ENCODE measurements at regions not wholly inside any gene's neighbourhood (a gene's known extent, or its start where the extent isn't known, plus 50 kb on each side); places are given as distances from the start of the nearest gene placed in this dataset.

DNA sequence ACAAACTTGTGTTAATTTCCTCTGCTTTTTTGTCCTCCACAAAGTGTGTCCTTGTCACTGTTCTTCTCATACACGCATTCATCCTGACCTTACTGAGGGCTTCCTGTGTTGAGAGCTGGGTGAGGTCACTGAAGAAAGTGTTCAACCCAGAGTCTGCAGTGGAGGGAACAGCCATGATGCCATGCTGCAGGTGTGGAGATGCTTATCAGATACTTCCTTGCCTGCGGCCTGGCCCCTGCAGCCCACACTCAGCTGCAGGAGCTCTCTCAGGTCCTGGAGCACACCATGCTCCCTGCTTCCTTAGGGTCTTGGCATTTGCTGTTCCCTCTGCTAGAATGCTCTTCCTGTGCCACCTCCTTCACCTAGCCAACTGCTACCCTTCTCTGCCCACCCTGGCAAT, 108.1 kb upstream of the SPRY4 start:
- Histone ChIP-seq H3K27ac (ENCODE audit: low read depth in 1 of 3, low read length in 2 of 3) (peak overlapping the region in 1 of 3 donors; percentile 79), H3K36me3 (ENCODE audit: control insufficient read depth in 3 of 3, insufficient read depth in 2 of 3, low read depth in 1 of 3, low read length in 3 of 3) (no peaks in the 10 kb centered on the region), H3K4me1 (ENCODE audit: control insufficient read depth in 3 of 3, insufficient read depth in 2 of 3, low read depth in 1 of 3, low read length in 2 of 3) (peaks cover under 1 to 15% (median 3%) of the 10 kb centered on the region in 3 donors), H3K4me3 (ENCODE audit: low read depth in 1 of 3, low read length in 3 of 3) (no peak overlapping the region), H3K27me3 (ENCODE audit: control insufficient read depth in 3 of 3, insufficient read depth in 3 of 3, low read length in 3 of 3) (no peaks in the 10 kb centered on the region), H3K9me3 (ENCODE audit: control insufficient read depth in 2 of 2, insufficient read depth in 1 of 2, low read depth in 1 of 2, low read length in 1 of 2) (no peaks in the 10 kb centered on the region)
- DNase-seq (peak in 1 of 2 donors; percentile 54), FAIRE-seq (no peak)
- WGBS, 3 donors, result 4 to 26% (median 11%) methylated on average over 2 of the region's 2 CpGs

DNA sequence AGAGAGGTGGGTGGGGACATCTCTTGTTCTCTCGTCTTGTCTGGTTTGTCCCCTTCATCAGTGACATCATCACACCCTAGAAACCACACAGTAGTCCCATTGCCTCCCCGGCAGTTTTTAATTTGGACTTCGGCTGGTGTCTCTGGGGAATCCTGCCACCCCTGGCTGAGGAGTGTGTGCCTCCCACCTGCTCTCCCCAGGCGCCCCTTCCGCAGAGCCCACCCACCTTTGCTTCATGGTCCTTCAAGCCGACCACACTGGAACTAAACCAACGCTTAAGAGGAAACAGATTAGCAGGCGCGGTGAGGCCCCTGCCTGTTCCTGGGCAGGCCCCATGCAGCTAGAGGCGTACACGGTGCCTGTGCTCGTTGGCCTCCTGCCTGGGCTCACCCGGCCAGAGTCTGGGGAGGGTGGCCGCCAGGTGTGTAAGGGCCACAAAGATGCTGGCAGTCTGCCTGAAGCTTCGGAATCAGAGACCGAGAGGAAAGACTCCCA, 107.6 kb upstream of the SPRY4 start:
- Histone ChIP-seq H3K9me3 (ENCODE audit: control insufficient read depth in 2 of 2, insufficient read depth in 1 of 2, low read depth in 1 of 2, low read length in 1 of 2) (no peaks in the 10 kb centered on the region), H3K27me3 (ENCODE audit: control insufficient read depth in 3 of 3, insufficient read depth in 3 of 3, low read length in 3 of 3) (no peaks in the 10 kb centered on the region), H3K4me3 (ENCODE audit: low read depth in 1 of 3, low read length in 3 of 3) (no peak overlapping the region), H3K27ac (ENCODE audit: low read depth in 1 of 3, low read length in 2 of 3) (peak overlapping the region in 1 of 3 donors; percentile 79), H3K4me1 (ENCODE audit: control insufficient read depth in 3 of 3, insufficient read depth in 2 of 3, low read depth in 1 of 3, low read length in 2 of 3) (peaks cover 2 to 15% (median 3%) of the 10 kb centered on the region in 3 donors), H3K36me3 (ENCODE audit: control insufficient read depth in 3 of 3, insufficient read depth in 2 of 3, low read depth in 1 of 3, low read length in 3 of 3) (no peaks in the 10 kb centered on the region)
- FAIRE-seq (no peak), DNase-seq (peak in 1 of 2 donors; percentile 75)
- WGBS, 3 donors, result 10 to 29% (median 15%) methylated on average over 16 of the region's 16 CpGs

DNA sequence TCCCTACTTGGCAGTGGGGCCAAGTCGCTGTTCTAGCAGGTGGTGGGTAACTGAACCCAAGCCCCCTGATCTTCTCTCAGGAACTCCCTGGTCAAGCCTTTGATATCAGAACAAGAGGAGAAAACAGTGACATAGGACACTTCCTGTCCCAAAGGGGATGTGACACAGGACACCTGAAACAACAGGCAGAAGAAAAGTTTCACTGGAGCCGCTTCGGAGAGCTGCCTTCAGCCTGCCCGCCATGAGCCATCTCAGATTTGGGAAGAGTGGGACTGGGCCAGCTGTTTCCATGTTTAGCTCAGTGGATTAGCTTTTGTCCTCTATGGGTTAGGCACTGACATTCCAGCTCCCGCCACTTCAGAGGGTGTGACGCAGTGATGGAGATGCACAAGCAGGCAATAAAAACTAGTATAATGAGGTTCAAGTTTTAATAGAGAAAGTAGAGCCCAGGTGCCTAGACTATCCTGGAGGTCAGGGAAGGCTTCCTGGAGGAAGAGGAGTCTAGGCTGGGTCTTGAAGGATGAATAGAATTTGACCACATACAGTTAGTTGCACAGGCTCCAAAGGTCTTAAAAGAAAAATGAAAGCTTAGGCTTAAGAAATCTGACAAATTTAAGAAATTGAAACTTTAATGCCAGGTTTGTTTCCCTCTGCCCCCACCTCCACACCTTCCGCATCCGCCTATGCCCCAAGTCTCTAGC, 104.1 kb upstream of the SPRY4 start:
- H3K4me1 ChIP-seq (ENCODE audit: control insufficient read depth in 3 of 3, insufficient read depth in 2 of 3, low read depth in 1 of 3, low read length in 2 of 3), result peaks cover 2 to 12% (median 3%) of the 10 kb centered on the region in 3 donors
- FAIRE-seq, result no peak
- no peak for DNase-seq
- H3K27me3 ChIP-seq (ENCODE audit: control insufficient read depth in 3 of 3, insufficient read depth in 3 of 3, low read length in 3 of 3), result no peaks in the 10 kb centered on the region
- no peaks in the 10 kb centered on the region for H3K9me3 ChIP-seq (ENCODE audit: control insufficient read depth in 2 of 2, insufficient read depth in 1 of 2, low read depth in 1 of 2, low read length in 1 of 2)
- no peak overlapping the region for H3K4me3 ChIP-seq (ENCODE audit: low read depth in 1 of 3, low read length in 3 of 3)
- H3K36me3 ChIP-seq (ENCODE audit: control insufficient read depth in 3 of 3, insufficient read depth in 2 of 3, low read depth in 1 of 3, low read length in 3 of 3), result no peaks in the 10 kb centered on the region
- no peak overlapping the region for H3K27ac ChIP-seq (ENCODE audit: low read depth in 1 of 3, low read length in 2 of 3)
- WGBS, 3 donors, result 91 to 92% (median 91%) methylated on average over 8 of the region's 8 CpGs

DNA sequence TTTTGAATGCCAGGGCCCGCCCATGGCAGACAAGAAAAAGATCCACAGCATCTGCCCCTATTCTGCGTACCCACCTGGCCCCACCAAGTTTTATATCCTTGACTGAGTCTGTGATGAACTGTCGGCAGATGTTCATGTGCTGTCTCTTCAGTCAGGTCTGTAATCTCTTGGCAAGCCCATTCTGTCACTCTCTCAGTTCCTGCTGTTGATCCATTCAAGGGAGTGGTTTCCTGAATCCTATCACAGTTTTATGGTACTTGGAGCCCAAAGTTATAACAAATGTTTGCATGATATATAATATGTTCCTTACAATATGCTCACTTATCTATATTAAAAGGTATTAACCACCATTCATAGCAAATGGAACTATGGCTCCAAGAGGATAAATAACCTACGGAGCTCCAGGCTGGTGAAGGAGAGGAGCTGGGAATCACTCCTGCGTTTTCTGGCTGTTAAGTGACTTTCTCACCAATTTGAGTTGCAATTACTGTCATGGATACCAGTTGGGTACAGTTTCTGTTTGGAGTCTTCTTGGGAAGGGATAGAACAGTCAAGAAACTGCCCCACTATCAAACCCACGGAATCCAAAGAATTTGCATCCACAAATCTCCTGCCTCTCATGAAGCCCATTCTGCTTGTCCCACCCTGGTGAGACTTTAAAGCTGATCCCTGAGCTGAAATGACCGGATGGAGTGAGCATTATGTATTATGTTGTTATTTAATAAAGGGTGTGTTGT, 103.4 kb upstream of the SPRY4 start:
- no peaks in the 10 kb centered on the region for H3K27me3 ChIP-seq (ENCODE audit: control insufficient read depth in 3 of 3, insufficient read depth in 3 of 3, low read length in 3 of 3)
- H3K9me3 ChIP-seq (ENCODE audit: control insufficient read depth in 2 of 2, insufficient read depth in 1 of 2, low read depth in 1 of 2, low read length in 1 of 2), result no peaks in the 10 kb centered on the region
- H3K27ac ChIP-seq (ENCODE audit: low read depth in 1 of 3, low read length in 2 of 3), result no peak overlapping the region
- FAIRE-seq, result no peak
- no peaks in the 10 kb centered on the region for H3K36me3 ChIP-seq (ENCODE audit: control insufficient read depth in 3 of 3, insufficient read depth in 2 of 3, low read depth in 1 of 3, low read length in 3 of 3)
- H3K4me1 ChIP-seq (ENCODE audit: control insufficient read depth in 3 of 3, insufficient read depth in 2 of 3, low read depth in 1 of 3, low read length in 2 of 3), result peaks cover 2 to 9% (median 3%) of the 10 kb centered on the region in 3 donors
- WGBS, 3 donors, result 44 to 75% (median 49%) methylated on average over 6 to 7 of the region's 7 CpGs
- DNase-seq, result peak in 1 of 2 donors; percentile 58
- no peak overlapping the region for H3K4me3 ChIP-seq (ENCODE audit: low read depth in 1 of 3, low read length in 3 of 3)

DNA sequence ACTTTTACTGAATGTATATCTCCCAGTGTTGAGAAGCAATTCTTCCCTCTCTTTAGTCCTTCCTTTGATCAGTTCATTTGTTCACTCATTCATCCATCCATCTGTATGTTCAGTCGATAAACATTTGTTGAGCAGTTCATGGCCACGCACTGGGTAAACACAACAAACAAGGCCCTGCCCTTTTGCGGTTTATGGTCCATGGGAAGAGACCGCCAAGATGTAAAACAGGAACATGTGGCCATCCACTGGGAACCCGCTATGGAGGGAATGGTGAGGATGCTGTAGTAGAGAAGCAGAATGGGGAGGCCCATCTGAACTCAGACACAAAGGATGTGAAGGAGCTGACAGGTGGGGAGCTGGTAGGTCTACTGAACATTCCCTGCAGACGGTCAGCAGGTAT, 102.7 kb upstream of the SPRY4 start:
- 83 to 86% (median 85%) methylated on average over 6 of the region's 6 CpGs for WGBS, 3 donors
- Histone ChIP-seq H3K4me1 (ENCODE audit: control insufficient read depth in 3 of 3, insufficient read depth in 2 of 3, low read depth in 1 of 3, low read length in 2 of 3) (peaks cover 2 to 4% (median 3%) of the 10 kb centered on the region in 3 donors), H3K27ac (ENCODE audit: low read depth in 1 of 3, low read length in 2 of 3) (no peak overlapping the region), H3K9me3 (ENCODE audit: control insufficient read depth in 2 of 2, insufficient read depth in 1 of 2, low read depth in 1 of 2, low read length in 1 of 2) (no peaks in the 10 kb centered on the region), H3K36me3 (ENCODE audit: control insufficient read depth in 3 of 3, insufficient read depth in 2 of 3, low read depth in 1 of 3, low read length in 3 of 3) (no peaks in the 10 kb centered on the region), H3K27me3 (ENCODE audit: control insufficient read depth in 3 of 3, insufficient read depth in 3 of 3, low read length in 3 of 3) (no peaks in the 10 kb centered on the region), H3K4me3 (ENCODE audit: low read depth in 1 of 3, low read length in 3 of 3) (no peak overlapping the region)
- FAIRE-seq (no peak), DNase-seq (no peak)

DNA sequence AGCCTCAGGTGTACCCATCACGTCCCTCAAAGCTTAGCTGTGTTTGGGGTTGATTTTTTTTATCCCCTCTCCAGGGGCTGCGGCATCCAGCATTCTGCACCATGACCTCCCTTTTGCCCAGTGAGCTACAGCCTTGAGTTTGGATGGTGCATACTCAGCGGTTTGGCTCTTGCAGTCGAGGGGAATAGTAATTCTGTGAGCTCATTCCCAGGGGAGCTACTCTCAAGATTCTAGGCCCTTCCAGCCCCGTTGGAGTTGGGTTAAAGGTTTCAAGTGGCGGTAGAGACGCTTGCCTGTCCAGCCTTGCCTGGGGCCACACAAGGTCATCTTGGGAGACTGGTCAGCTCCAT, 102.2 kb upstream of the SPRY4 start:
- Histone ChIP-seq H3K27ac (ENCODE audit: low read depth in 1 of 3, low read length in 2 of 3) (peak overlapping the region in 2 of 3 donors; percentile 35 to 60), H3K4me1 (ENCODE audit: control insufficient read depth in 3 of 3, insufficient read depth in 2 of 3, low read depth in 1 of 3, low read length in 2 of 3) (peaks cover 2 to 6% (median 5%) of the 10 kb centered on the region in 3 donors), H3K9me3 (ENCODE audit: control insufficient read depth in 2 of 2, insufficient read depth in 1 of 2, low read depth in 1 of 2, low read length in 1 of 2) (no peaks in the 10 kb centered on the region), H3K4me3 (ENCODE audit: low read depth in 1 of 3, low read length in 3 of 3) (no peak overlapping the region), H3K36me3 (ENCODE audit: control insufficient read depth in 3 of 3, insufficient read depth in 2 of 3, low read depth in 1 of 3, low read length in 3 of 3) (no peaks in the 10 kb centered on the region), H3K27me3 (ENCODE audit: control insufficient read depth in 3 of 3, insufficient read depth in 3 of 3, low read length in 3 of 3) (no peaks in the 10 kb centered on the region)
- DNase-seq (no peak), FAIRE-seq (no peak)
- WGBS, 3 donors, result 74 to 89% (median 84%) methylated on average over 7 of the region's 7 CpGs

DNA sequence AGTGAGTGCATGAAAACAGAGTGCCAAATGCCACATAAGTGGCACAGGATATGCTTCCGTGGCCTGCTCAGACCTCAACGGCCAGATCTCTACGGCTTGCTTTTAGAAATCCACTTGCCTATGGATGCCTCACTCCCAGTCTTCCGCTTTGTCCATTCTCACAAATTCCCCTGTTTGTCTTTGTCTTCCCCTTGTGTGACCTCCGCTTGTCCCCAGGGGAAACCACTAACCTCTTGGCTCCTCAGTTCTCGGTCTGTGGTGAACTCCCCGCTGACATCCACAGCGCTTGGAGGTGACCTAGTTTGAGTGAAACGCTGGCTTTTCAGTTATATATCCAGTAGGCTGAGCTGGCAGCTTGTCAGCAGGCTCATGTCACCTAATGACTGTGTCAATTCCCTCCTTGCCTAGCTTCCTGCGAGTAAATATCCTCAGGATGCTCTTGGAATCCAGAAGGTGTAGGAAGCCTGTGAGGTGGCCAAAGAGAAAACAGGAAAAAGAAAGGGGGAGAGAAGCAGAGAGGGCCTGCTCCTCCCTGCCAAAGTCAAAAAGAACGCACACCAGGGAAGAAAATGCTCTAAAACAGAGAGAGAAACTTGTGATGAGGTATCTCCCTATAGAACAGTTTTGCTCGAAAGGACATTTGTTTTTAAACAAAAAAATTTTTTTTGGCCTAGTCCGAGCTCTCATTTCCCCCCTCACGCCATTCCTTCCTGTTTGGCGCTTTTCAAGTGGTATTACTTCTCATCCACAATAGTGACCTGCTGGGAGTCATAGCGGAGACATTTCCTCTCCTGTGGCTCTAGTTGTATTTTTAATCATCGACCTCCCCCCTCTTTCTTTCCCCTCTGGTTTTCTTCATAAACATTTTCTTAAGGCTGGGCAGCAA, 101.6 kb upstream of the SPRY4 start:
- DNase-seq, result peak in 1 of 2 donors; percentile 21
- 61 to 86% (median 71%) methylated on average over 17 of the region's 17 CpGs for WGBS, 3 donors
- Histone ChIP-seq H3K27me3 (ENCODE audit: control insufficient read depth in 3 of 3, insufficient read depth in 3 of 3, low read length in 3 of 3) (no peaks in the 10 kb centered on the region), H3K36me3 (ENCODE audit: control insufficient read depth in 3 of 3, insufficient read depth in 2 of 3, low read depth in 1 of 3, low read length in 3 of 3) (no peaks in the 10 kb centered on the region), H3K4me3 (ENCODE audit: low read depth in 1 of 3, low read length in 3 of 3) (no peak overlapping the region), H3K27ac (ENCODE audit: low read depth in 1 of 3, low read length in 2 of 3) (peak overlapping the region in 2 of 3 donors; percentile 35 to 60), H3K4me1 (ENCODE audit: control insufficient read depth in 3 of 3, insufficient read depth in 2 of 3, low read depth in 1 of 3, low read length in 2 of 3) (peaks cover 2 to 12% (median 8%) of the 10 kb centered on the region in 3 donors), H3K9me3 (ENCODE audit: control insufficient read depth in 2 of 2, insufficient read depth in 1 of 2, low read depth in 1 of 2, low read length in 1 of 2) (no peaks in the 10 kb centered on the region)
- FAIRE-seq, result no peak
